H9 (cell line): ENCODE measurements at regions not wholly inside any gene's neighbourhood (a gene's known extent, or its start where the extent isn't known, plus 50 kb on each side); places are given as distances from the start of the nearest gene placed in this dataset.

Experiments
- DNase-seq: peaks from one replicate; pipeline ENCODE4 v3.0.0-alpha.2; 2017
- H2AFZ ChIP-seq: one replicate; pipeline ENCODE4 v1.6.1; 2013; ENCODE audit warnings: mild to moderate bottlenecking, low read length, control low read depth, moderate library complexity
- H2AK5ac ChIP-seq: 2 replicates; pipeline ENCODE4 v1.6.1; 2013; ENCODE audit warnings: low read length, control low read depth, mixed read lengths; ENCODE audit not compliant: insufficient read length
- H2BK120ac ChIP-seq: one replicate; pipeline ENCODE4 v1.6.1; 2013; ENCODE audit warnings: low read depth, mild to moderate bottlenecking, low read length, control low read depth, inconsistent platforms; ENCODE audit not compliant: poor library complexity, severe bottlenecking
- H2BK12ac ChIP-seq: 2 replicates; pipeline ENCODE4 v1.6.1; 2013; ENCODE audit warnings: low read length, control low read depth, mixed read lengths, low read depth; ENCODE audit not compliant: insufficient read length
- H2BK15ac ChIP-seq: 2 replicates; pipeline ENCODE4 v1.6.1; 2013; ENCODE audit warnings: low read depth, low read length, control low read depth
- H2BK20ac ChIP-seq: one replicate; pipeline ENCODE4 v1.6.1; 2013; ENCODE audit warnings: low read depth, mild to moderate bottlenecking, low read length, control low read depth, inconsistent platforms; ENCODE audit not compliant: poor library complexity, severe bottlenecking
- H2BK5ac ChIP-seq: 2 replicates; pipeline ENCODE4 v1.6.1; 2013; ENCODE audit warnings: low read length, control low read depth, mixed read lengths; ENCODE audit not compliant: insufficient read length
- H3K14ac ChIP-seq: 2 replicates; pipeline ENCODE4 v1.6.1; 2013; ENCODE audit warnings: low read length, control low read depth; ENCODE audit not compliant: insufficient read depth
- H3K18ac ChIP-seq: 2 replicates; pipeline ENCODE4 v1.6.1; 2013; ENCODE audit warnings: low read depth, mild to moderate bottlenecking, mixed read lengths, low read length, control low read depth; ENCODE audit not compliant: insufficient read length
- H3K23ac ChIP-seq: 2 replicates; pipeline ENCODE4 v1.6.1; 2013; ENCODE audit warnings: low read length, control low read depth, mixed read lengths, low read depth; ENCODE audit not compliant: insufficient read length
- H3K23me2 ChIP-seq: 2 replicates; pipeline ENCODE4 v1.6.1; 2013; ENCODE audit warnings: low read depth, mild to moderate bottlenecking, mixed read lengths, low read length, control low read depth; ENCODE audit not compliant: insufficient read length, poor library complexity, severe bottlenecking
- H3K27ac ChIP-seq: 2 replicates; pipeline ENCODE4 v1.5.1; 2013; ENCODE audit warnings: low read length, control low read depth, mixed read lengths, low read depth; ENCODE audit not compliant: insufficient read length
- H3K27me3 ChIP-seq: 2 replicates; pipeline ENCODE4 v1.6.1; 2013; ENCODE audit warnings: low read length, control low read depth, inconsistent platforms; ENCODE audit not compliant: insufficient read depth
- H3K4ac ChIP-seq: 2 replicates; pipeline ENCODE4 v1.6.1; 2013; ENCODE audit warnings: low read depth, mild to moderate bottlenecking, control low read depth, inconsistent platforms, low read length, moderate library complexity
- H3K4me1 ChIP-seq: 2 replicates; pipeline ENCODE4 v1.6.1; 2013; ENCODE audit warnings: low read length, control low read depth, inconsistent platforms; ENCODE audit not compliant: insufficient read depth
- H3K4me2 ChIP-seq: 2 replicates; pipeline ENCODE4 v1.6.1; 2013; ENCODE audit warnings: low read length, control low read depth, mixed read lengths; ENCODE audit not compliant: insufficient read length, insufficient read depth
- H3K56ac ChIP-seq: 2 replicates; pipeline ENCODE4 v1.6.1; 2013; ENCODE audit warnings: low read depth, mild to moderate bottlenecking, mixed read lengths, low read length, control low read depth; ENCODE audit not compliant: insufficient read length
- H3K79me1 ChIP-seq: 2 replicates; pipeline ENCODE4 v1.6.1; 2013; ENCODE audit warnings: low read depth, mild to moderate bottlenecking, moderate library complexity, low read length, control low read depth, inconsistent platforms; ENCODE audit not compliant: insufficient read depth, poor library complexity, severe bottlenecking
- H3K79me2 ChIP-seq: 2 replicates; pipeline ENCODE4 v1.6.1; 2013; ENCODE audit warnings: low read length, control low read depth, inconsistent platforms; ENCODE audit not compliant: insufficient read depth
- H3K9ac ChIP-seq: 2 replicates; pipeline ENCODE4 v1.6.1; 2013; ENCODE audit warnings: low read length, control low read depth, mixed read lengths; ENCODE audit not compliant: insufficient read length; ENCODE audit errors: extremely low read depth
- H3K9me3 ChIP-seq: one replicate; pipeline ENCODE4 v1.6.1; 2013; ENCODE audit warnings: low read depth, low read length, inconsistent platforms; ENCODE audit not compliant: control insufficient read depth
- H3T11ph ChIP-seq: one replicate; pipeline ENCODE4 v1.6.1; 2013; ENCODE audit warnings: mild to moderate bottlenecking, low read length, control low read depth, inconsistent platforms
- H4K20me1 ChIP-seq: one replicate; pipeline ENCODE4 v1.6.1; 2013; ENCODE audit not compliant: control insufficient read depth, insufficient read length, insufficient read depth
- H4K5ac ChIP-seq: 2 replicates; pipeline ENCODE4 v1.6.1; 2013; ENCODE audit warnings: low read depth, mild to moderate bottlenecking, mixed read lengths, low read length, control low read depth; ENCODE audit not compliant: insufficient read length
- H4K8ac ChIP-seq: replicated peaks from 2 replicates; pipeline ENCODE4 v1.6.1; 2013; ENCODE audit warnings: low read length, control low read depth, mixed read lengths, low read depth; ENCODE audit not compliant: insufficient read length
- H4K91ac ChIP-seq: 2 replicates; pipeline ENCODE4 v1.6.1; 2013; ENCODE audit warnings: low read depth, mild to moderate bottlenecking, moderate library complexity, mixed read lengths, low read length, control low read depth; ENCODE audit not compliant: insufficient read length
- H3K27ac Mint-ChIP-seq, 3 experiments: 2 replicates in 2 of 3; 3 replicates in 1 of 3; pipeline ENCODE4 v1.8.0; 2020 to 2021; ENCODE audit warnings: mixed read lengths in 3 of 3, mild to moderate bottlenecking in 1 of 3, moderate library complexity in 1 of 3
- H3K27me3 Mint-ChIP-seq: 2 replicates; pipeline ENCODE4 v1.8.0; 2021; ENCODE audit warnings: low read depth, mild to moderate bottlenecking, moderate library complexity, mixed read lengths
- H3K36me3 Mint-ChIP-seq, 3 experiments: 2 replicates in 2 of 3; 3 replicates in 1 of 3; pipeline ENCODE4 v1.8.0; 2020 to 2021; ENCODE audit warnings: low read depth in 3 of 3, mixed read lengths in 3 of 3; ENCODE audit not compliant: insufficient read depth in 1 of 3
- H3K4me1 Mint-ChIP-seq, 2 experiments: 2 replicates each; pipeline ENCODE4 v1.8.0; 2020; ENCODE audit warnings: mixed read lengths in 2 of 2
- H3K4me3 Mint-ChIP-seq, 2 experiments: 2 replicates in 1 of 2; 3 replicates in 1 of 2; pipeline ENCODE4 v1.8.0; 2020 to 2021; ENCODE audit warnings: mild to moderate bottlenecking in 2 of 2, mixed read lengths in 2 of 2, moderate library complexity in 1 of 2
- H3K9me3 Mint-ChIP-seq, 2 experiments: 2 replicates in 1 of 2; 3 replicates in 1 of 2; pipeline ENCODE4 v1.8.0; 2020; ENCODE audit warnings: mild to moderate bottlenecking in 2 of 2, mixed read lengths in 2 of 2, moderate library complexity in 1 of 2
- WGBS: extraction: QIAGEN DNeasy Blood & Tissue Kit; methylation state at CpG from one replicate; pipeline ENCODE4 v1.1.7; 2013; ENCODE audit warnings: missing lambda C conversion rate, low lambda C conversion rate, mixed read lengths; ENCODE audit not compliant: insufficient read length; ENCODE audit errors: extremely low coverage; 5-methylcytosine and 5-hydroxymethylcytosine counted together
- TF ChIP-seq, protein P1 (sequence below): fragments of 200-600 bp; sonication (generic); conservative IDR thresholded peaks from 3 replicates; pipeline ENCODE4 v1.8.0; 2021; ENCODE audit warnings: antibody characterized with exemption, mild to moderate bottlenecking

DNA sequence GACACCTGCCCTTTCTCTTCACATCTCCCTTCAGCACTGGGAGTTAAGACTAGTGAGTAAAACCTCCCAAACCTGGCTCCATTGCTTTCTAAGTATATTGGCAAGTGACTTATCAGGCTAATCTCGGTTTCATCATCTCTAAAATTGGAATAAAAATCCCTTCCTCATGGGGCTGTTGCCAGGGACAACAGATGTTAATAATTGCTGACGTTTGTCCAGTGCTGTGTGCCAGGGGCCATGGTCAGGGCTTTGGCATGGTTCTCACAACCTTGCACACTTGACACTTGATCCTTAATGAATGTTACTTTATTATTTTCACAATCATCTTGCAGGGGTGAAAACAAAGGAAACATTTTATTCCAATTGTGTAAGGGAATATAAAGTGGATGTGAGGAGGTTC lies 1262.0 kb upstream of the WWC1 start:
- no CpG with 5 or more reads among the region's 2 CpGs for WGBS
- Mint-ChIP-seq H3K4me3 (no peak overlapping the region), H3K9me3 (no peaks in the 10 kb centered on the region), H3K27me3 (no peaks in the 10 kb centered on the region), H3K36me3 (no peaks in the 10 kb centered on the region), H3K4me1 (peaks cover 6 to 10% of the 10 kb centered on the region in 2 experiments), H3K27ac (no peak overlapping the region)
- no peak overlapping the region for H3K23ac ChIP-seq
- no peak overlapping the region for H2BK120ac ChIP-seq
- H2AFZ ChIP-seq = no peak overlapping the region
- no peak overlapping the region for H3K56ac ChIP-seq
- no peak overlapping the region for H2BK15ac ChIP-seq
- no peaks in the 10 kb centered on the region for H3K79me1 ChIP-seq
- H3K9me3 ChIP-seq = no peaks in the 10 kb centered on the region
- H4K5ac ChIP-seq = no peak overlapping the region
- no peak for DNase-seq
- H3K4me1 ChIP-seq = no peaks in the 10 kb centered on the region
- no peak overlapping the region for H2BK5ac ChIP-seq
- no peak overlapping the region for H4K91ac ChIP-seq
- no peaks in the 10 kb centered on the region for H3K27me3 ChIP-seq
- H3T11ph ChIP-seq = no peak overlapping the region
- H2AK5ac ChIP-seq = no peak overlapping the region
- no peak overlapping the region for H3K4ac ChIP-seq
- no peaks in the 10 kb centered on the region for H3K79me2 ChIP-seq
- H2BK12ac ChIP-seq = no peak overlapping the region
- no peak overlapping the region for H2BK20ac ChIP-seq
- no peak overlapping the region for H3K18ac ChIP-seq
- H3K14ac ChIP-seq = no peak overlapping the region
- H3K27ac ChIP-seq = no peak overlapping the region
- TF ChIP-seq, protein P1, sequence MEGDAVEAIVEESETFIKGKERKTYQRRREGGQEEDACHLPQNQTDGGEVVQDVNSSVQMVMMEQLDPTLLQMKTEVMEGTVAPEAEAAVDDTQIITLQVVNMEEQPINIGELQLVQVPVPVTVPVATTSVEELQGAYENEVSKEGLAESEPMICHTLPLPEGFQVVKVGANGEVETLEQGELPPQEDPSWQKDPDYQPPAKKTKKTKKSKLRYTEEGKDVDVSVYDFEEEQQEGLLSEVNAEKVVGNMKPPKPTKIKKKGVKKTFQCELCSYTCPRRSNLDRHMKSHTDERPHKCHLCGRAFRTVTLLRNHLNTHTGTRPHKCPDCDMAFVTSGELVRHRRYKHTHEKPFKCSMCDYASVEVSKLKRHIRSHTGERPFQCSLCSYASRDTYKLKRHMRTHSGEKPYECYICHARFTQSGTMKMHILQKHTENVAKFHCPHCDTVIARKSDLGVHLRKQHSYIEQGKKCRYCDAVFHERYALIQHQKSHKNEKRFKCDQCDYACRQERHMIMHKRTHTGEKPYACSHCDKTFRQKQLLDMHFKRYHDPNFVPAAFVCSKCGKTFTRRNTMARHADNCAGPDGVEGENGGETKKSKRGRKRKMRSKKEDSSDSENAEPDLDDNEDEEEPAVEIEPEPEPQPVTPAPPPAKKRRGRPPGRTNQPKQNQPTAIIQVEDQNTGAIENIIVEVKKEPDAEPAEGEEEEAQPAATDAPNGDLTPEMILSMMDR = no peak
- no peaks in the 10 kb centered on the region for H4K20me1 ChIP-seq
- H3K23me2 ChIP-seq = no peaks in the 10 kb centered on the region
- H3K4me2 ChIP-seq = no peak overlapping the region
- no peak overlapping the region for H4K8ac ChIP-seq
- H3K9ac ChIP-seq = no peak overlapping the region
